ENCODE measurements at regions not wholly inside any gene's neighbourhood (a gene's known extent, or its start where the extent isn't known, plus 50 kb on each side); places are given as distances from the start of the nearest gene placed in this dataset.
"Not testable (repeated sequence)": the region's sequence is repeated elsewhere in the genome, so short reads cannot be mapped to it uniquely, and the experiment has no call there.

DNA sequence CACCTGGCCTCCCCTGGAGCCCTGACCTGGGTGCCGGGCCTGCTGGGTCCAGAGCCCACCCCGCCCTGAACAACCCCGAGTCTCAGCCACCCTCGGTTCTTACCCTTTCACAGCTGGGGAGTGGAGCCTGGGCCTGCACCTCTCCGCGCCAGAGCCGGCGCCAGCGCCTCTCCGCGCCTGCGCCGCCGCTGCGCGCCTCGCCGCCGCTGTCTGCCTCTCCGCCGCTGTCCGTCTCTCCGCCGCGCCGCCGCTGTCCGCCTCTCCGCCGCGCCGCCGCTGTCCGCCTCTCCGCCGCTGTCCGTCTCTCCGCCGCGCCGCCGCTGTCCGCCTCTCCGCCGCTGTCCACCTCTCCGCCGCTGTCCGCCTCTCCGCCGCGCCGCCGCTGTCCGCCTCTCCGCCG, 326.9 kb upstream of the PLGLB1 start:
- DNase-seq = not testable (repeated sequence)

DNA sequence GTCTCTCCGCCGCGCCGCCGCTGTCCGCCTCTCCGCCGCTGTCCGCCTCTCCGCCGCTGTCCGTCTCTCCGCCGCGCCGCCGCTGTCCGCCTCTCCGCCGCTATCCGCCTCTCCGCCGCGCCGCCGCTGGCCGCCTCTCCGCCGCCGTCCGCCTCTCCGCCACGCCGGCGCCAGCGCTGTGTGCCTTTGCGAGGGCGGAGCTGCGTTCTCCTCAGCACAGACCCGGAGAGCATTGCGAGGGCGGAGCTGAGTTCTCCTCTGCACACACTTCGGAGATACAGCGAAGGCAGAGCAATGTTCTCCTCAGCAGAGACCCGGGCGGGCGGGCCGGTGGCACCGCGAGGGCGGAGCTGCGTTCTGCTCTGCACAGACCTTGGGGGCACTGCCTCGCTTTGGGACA, 327.4 kb upstream of the PLGLB1 start:
- DNase-seq = not testable (repeated sequence)

DNA sequence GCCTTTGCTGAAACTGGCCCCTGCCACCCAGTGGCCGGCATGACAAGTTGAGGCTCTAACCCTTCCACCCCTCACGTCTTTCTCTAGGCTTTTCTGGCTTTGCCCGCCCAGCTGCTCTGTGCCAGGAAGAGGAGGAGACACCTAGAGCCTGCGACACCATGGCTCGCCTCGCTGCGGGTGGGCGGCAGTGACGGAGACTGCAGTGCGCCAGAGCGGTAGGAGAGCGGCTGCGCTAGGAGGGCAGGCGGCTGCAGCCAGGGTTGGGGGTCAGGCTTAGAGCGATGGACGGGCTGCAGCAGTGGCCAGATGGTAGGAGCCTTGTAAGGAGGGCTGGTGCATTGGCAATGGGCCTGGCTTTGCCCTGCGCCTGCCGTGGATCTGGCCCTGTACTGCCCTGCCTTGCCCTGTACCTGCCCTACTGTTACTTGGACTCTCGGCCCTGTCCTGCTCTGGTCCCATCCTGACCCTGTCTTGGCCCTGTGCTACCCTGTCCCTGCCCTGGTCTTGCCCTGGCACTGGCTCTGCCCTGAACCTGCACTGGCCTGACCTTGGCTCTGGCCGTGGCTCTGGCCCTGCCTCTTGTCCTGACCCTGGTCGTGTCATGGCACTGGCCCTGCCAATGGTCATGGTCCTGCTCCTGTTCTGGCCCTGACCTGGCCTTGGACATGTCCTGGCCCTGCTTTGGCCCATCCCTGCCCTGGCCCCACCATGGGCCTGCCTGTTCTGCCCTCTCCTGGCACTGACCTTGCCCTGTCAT, 330.7 kb upstream of the PLGLB1 start:
- DNase-seq = not testable (repeated sequence)

DNA sequence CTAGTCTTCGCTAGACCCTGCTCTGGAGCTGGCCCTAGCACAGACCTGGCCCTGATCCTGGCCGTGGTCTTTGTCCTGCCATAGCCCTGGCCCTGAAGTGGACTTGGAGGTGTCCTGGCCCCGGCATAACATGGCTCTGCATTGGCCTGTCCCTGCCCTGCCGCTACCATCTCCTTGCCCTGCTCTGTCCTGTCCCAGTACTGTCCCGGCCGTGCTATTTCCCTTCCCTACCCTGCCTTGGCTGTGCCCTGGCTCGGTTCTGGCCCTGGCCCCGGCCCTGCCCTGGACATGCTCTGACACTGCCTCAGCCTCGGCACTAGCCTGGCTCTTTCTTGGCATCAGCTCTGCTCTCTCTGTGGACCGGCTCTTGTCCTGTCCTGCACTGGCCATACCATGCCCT, 331.8 kb upstream of the PLGLB1 start:
- DNase-seq = not testable (repeated sequence)

DNA sequence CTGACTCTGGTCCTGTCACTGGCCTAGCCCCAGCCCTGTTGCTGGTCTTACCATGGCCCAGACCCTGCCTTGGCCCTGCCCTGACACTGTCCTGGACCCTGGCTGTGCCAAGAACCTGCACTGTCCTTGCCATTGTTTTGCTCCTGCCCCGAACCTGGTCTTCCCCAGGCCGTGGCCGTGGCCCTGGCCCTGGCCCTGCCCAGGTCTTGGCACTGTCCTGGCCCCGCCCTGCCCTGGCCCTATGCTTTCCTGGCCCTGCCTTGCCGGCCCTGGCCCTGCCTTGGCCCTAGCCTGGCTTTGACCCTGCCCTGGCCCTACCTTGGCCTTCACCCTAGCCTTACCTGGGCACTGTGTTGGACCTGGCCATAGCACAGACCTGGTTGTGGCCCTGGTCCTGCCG, 332.5 kb upstream of the PLGLB1 start:
- not testable (repeated sequence) for DNase-seq

DNA sequence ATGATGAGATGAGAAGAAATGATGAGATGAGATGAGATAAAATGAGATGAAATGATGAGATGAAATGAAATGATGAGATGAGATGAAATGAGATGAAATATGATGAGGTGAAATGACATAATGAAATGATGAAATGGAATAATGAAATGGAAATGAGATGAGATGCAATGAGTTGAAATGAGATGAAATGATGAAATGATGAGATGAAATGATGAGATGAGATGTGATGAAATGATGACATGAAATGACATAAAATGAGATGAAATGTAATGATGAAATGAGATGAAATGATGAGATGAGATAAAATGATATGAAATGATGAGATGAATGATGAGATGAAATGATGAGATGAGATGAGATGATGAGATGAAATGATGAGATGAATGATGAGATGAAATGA, 338.6 kb upstream of the PLGLB1 start:
- DNase-seq = not testable (repeated sequence)

DNA sequence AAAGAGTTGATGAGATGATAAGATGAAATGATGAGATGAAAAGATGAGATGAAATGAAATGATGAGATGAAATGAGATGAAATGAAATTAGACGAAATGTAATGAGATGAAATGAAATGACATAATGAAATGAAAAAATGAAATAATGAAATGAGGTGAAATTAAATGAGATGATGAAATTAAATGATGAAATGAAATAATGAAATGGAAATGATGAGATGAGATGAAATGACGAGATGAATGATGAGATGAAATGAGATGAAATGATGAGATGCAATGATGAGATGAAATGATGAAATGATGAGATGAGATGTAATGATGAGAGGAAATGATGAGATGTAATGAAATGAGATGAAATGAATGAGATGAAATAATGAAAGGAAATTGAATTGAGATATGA, 339.3 kb upstream of the PLGLB1 start:
- DNase-seq = not testable (repeated sequence)

DNA sequence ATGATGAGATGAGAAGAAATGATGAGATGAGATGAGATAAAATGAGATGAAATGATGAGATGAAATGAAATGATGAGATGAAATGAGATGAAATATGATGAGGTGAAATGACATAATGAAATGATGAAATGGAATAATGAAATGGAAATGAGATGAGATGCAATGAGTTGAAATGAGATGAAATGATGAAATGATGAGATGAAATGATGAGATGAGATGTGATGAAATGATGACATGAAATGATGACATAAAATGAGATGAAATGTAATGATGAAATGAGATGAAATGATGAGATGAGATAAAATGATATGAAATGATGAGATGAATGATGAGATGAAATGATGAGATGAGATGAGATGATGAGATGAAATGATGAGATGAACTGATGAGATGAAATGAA, 340.2 kb upstream of the PLGLB1 start:
- DNase-seq = not testable (repeated sequence)

DNA sequence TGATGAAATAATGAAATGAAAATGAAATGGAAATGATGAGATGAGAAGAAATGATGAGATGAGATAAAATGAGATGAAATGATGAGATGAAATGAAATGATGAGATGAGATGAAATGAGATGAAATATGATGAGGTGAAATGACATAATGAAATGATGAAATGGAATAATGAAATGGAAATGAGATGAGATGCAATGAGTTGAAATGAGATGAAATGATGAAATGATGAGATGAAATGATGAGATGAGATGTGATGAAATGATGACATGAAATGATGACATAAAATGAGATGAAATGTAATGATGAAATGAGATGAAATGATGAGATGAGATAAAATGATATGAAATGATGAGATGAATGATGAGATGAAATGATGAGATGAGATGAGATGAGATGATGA, 342.7 kb upstream of the PLGLB1 start:
- not testable (repeated sequence) for DNase-seq

DNA sequence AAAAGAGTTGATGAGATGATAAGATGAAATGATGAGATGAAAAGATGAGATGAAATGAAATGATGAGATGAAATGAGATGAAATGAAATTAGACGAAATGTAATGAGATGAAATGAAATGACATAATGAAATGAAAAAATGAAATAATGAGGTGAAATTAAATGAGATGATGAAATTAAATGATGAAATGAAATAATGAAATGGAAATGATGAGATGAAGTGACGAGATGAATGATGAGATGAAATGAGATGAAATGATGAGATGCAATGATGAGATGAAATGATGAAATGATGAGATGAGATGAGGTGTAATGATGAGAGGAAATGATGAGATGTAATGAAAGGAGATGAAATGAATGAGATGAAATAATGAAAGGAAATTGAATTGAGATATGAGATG, 343.4 kb upstream of the PLGLB1 start:
- DNase-seq = not testable (repeated sequence)

DNA sequence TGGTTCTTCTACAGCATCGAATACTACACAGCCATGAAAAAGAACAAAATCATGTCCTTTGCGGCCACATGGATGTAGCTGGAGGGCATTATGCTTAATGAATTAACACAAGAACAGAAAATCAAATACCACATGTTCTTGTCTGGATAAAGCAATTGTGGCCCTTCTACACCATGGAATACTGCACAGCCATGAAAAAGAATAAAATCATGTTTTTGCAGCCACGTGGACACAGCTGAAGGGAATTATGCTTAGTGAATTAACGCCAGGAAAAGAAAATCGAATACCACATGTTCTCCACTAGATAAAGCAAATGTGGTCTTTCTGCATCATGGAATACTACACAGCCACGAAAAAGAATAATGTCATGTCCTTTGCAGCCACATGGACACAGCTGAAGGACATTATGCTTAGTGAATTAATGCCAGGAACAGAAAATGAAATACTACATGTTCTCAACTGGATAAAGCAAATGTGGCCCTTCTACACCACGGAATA, 361.8 kb upstream of the PLGLB2 start:
- not testable (repeated sequence) for DNase-seq

DNA sequence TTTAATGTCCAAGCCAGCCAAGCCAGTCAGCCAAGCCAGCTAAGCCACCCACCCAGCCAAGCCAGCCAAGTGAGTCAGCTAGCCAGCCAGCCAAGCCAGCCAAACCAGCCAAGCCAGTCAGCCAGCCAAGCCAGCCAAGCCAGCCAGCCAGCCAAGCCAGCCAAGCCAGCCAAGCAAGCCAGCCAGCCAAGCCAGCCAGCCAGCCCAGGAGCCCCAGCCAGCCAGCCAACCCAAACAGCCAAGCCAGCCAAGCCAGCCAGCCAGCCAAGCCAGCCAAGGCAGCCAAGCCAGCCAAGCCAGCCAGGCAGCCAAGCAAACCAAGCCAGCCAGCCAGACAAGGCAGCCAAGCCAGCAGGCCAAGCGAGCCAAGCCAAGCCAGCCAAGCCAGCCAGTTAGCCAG, 352.1 kb upstream of the PLGLB2 start:
- not testable (repeated sequence) for DNase-seq

DNA sequence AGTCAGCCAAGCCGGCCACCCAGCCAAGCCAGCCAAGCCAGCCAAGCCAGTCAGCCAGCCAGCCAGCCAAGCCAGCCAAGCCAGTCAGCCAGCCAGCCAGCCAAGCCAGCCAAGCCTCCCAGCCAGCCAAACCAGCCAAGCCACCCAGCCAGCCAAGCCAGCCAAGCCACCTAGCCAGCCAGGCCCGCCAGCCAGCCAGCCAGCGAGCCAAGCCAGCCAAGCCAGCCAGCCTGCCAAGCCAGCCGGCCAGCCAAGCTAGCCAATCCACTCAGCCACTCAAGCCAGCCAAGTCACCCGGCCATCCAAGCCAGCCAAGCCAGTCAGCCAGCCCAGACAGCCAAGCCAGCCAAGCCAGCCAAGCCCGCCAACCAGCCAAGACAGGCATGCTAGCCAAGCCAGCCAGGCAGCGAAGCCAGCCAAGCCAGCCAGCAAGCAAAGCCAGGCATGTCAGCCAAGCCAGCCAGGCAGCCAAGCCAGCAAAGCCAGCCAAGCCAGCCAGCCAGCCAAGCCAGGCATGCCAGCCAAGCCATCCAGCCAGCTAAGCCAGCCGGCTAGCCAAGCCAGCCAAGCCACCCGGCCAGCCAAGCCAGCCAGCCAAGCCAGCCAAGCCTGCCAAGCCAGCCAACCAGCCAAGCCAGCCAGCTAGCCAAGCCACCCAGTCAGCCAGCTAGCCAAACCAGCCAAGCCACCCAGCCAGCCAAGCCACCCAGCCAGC, 351.2 kb upstream of the PLGLB2 start:
- not testable (repeated sequence) for DNase-seq

DNA sequence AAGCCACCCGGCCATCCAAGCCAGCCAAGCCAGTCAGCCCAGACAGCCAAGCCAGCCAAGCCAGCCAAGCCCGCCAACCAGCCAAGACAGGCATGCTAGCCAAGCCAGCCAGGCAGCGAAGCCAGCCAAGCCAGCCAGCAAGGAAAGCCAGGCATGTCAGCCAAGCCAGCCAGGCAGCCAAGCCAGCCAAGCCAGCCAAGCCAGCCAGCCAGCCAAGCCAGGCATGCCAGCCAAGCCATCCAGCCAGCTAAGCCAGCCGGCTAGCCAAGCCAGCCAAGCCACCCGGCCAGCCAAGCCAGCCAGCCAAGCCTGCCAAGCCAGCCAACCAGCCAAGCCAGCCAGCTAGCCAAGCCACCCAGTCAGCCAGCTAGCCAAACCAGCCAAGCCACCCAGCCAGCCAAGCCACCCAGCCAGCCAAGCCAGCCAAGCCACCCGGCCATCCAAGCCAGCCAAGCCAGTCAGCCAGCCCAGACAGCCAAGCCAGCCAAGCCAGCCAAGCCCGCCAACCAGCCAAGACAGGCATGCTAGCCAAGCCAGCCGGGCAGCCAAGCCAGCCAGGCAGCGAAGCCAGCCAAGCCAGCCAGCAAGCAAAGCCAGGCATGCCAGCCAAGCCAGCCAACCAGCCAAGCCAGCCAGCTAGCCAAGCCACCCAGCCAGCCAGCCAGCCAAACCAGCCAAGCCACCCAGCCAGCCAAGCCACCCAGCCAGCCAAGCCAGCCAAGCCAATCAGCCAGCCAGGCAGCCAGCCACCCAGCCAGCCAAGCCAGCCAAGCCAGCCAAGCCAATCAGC, 350.4 kb upstream of the PLGLB2 start:
- not testable (repeated sequence) for DNase-seq

DNA sequence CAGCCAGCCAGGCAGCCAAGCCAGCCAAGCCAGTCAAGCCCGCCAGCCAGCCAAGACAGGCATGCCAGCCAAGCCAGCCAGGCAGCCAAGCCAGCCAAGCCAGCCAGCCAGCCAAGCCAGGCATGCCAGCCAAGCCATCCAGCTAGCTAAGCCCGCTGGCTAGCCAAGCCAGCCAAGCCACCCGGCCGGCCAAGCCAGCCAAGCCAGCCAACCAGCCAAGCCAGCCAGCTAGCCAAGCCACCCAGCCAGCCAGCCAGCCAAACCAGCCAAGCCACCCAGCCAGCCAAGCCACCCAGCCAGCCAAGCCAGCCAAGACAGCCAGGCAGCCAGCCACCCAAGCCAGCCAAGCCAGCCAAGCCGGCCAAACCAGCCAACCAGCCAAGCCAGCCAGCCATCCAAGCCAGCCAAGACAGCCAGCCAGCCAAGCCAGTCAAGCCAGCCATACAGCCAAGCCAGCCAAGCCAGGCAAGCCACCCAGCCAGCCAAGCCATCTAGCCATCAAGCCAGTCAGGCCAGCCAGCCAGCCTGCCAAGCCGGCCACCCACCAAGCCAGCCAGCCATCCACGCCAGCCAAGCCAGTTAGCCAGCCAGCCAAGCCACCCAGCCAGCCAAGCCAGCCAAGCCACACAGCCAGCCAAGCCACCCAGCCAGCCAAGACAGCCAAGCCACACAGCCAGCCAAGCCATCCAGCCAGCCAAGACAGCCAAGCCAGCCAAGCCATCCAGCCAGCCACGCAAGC, 349.2 kb upstream of the PLGLB2 start:
- DNase-seq = not testable (repeated sequence)

DNA sequence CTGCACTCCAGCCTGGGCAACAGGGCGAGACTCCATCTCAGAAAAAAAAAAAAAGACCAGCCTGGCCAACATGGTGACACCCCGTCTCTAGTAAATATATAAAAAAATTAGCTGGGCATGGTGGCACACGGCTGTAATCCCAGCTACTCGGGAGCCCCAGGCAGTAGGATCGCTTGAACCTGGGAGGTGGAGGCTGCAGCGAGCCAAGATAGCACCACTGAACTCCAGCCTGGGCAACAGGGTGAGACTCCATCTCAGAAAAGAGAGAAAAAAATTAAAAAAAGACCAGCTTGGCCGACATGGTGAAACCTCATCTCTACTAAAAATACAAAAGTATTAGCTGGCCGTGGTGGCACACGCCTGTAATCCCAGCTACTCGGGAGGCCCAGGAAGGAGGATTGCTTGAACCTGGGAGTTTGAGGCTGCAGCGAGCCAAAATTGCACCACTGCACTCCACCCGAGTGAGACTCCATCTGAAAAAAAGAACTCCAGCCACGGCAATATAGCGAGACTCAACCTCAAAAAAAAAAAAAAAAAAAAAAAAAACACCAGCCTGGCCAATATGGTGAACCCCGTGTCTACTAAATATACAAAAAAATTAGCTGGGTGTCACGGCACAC, 346.1 kb upstream of the PLGLB2 start:
- DNase-seq = no peak

DNA sequence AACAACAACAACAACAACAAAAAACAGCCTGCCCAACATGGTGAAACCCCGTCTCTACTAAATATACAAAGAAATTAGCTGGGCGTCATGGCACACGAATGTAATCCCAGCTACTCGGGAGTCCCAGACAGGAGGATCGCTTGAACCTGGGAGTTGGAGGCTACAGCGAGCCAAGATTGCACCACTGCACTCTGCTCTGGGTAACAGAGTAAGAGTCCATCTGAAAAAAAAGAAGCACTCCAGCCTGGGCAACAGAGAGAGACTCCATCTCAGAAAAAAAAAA, 344.1 kb upstream of the PLGLB2 start:
- no peak for DNase-seq

DNA sequence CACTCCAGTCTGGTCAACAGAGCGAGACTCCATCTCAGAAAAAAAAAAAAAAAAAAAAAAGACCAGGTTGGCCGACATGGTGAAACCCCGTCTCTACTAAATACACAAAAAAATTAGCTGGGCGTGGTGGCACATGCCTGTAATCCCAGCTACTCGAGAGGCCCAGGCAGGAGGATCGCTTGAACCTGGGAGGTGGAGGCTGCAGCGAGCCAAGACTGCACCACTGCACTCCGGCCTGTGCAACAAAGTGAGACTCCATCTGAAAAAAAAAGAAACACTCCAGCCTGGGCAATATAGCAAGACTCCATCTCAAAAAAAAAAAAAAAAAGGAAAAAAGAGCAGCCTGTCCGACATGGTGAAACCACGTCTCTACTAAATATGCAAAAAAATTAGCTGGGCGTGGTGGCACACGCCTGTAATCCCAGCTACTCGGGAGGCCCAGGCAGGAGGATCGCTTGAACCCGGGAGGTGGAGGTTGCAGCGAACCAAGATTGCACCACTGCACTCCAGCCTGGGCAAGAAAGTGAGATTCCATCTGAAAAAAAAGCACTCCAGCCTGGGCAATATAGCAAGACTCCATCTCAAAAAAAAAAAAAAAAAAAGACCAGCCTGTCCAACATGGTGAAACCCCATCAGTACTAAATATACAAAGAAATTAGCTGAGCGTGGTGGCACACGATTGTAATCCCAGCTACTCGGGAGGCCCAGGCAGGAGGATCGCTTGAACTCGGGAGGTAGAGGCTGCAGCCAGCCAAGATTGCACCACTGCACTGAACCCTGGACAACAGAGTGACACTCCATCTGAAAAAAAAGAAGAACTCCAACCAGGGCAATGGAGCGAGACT, 343.3 kb upstream of the PLGLB2 start:
- not testable (repeated sequence) for DNase-seq

DNA sequence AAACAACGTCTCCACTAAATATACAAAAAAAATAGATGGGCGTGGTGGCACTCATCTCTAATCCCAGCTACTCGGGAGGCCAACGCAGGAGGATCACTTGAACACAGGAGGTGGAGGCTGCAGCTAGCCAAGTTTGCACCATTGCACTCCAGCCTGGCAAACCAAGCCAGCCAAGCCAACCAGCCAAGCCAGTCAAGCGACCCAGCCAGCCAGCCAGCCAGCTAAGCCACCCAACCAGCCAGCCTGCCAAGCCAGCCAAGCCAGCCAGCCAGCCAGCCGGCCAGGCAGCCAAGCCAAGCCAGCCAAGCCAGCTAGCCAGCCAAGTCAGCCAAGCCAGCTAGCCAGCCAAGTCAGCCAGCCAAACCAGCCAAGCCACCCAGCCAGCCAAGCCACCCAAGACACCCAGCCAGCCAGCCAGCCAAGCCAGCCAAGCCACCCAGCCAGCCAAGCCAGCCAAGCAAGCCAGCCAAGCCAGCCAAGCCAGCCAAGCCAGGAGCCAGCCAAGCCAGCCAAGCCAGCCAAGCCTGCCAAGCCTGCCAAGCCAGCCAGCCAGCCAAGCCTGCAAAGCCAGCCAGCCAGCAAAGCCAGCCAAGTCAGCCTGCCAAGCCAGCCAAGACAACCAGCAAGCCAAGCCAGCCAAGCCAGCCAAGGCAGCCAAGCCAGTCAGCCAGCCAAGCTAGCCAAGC, 342.2 kb upstream of the PLGLB2 start:
- not testable (repeated sequence) for DNase-seq
